ENCODE measurements at regions not wholly inside any gene's neighbourhood (a gene's known extent, or its start where the extent isn't known, plus 50 kb on each side); places are given as distances from the start of the nearest gene placed in this dataset.
"Not testable (repeated sequence)": the region's sequence is repeated elsewhere in the genome, so short reads cannot be mapped to it uniquely, and the experiment has no call there.

- no peak for DNase-seq (ENCODE audit: low read depth)
Measured at GRCh38 chr14:56049536-56049935, 68.7 kb upstream of the PELI2 start.

DNA sequence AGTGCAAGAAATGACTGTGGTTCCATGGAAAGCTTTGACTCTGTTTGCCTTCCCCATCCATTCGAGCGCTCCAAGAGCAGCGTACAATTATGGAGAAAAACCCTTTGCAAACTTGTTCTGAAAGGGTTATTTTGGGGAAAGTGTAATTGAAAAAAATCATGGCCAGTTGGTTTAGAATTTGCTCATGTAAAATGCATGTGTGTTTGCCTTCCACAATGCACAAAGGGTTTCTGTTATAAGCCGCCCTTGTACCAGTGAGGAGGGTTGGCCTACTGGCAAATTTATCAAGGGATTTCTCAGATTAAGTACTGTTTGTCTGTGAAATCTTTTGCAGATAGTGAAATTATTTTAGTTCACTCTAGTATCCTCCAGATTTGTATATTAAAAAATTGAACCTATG lies 62.7 kb upstream of the PELI2 start:
- no peak for DNase-seq (ENCODE audit: low read depth)

- DNase-seq (ENCODE audit: low read depth): no peak
Measured at GRCh38 chr14:56056031-56056430, 62.2 kb upstream of the PELI2 start.

- DNase-seq (ENCODE audit: low read depth): no peak
Measured at GRCh38 chr14:56057071-56057741, 61.0 kb upstream of the PELI2 start.

DNA sequence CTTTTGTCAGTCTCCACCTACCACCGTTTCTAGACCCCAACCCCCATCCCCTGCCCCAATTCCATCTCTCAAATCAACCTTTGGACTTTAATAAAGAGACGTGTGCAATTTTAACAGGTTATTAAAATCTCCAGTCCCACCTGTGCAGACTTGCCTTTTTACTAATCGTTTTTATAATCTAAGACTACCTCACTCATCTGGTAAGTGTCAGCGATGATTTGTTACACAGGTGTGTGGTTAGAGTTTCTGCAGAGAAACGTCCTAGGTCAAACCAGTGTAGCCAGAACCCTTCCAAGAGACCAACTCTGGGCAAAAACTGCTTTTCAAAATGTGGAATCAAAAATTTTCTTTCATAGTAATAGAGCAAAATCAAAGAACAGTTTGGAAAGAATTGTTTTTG lies 60.4 kb upstream of the PELI2 start:
- no peak for DNase-seq (ENCODE audit: low read depth)

DNA sequence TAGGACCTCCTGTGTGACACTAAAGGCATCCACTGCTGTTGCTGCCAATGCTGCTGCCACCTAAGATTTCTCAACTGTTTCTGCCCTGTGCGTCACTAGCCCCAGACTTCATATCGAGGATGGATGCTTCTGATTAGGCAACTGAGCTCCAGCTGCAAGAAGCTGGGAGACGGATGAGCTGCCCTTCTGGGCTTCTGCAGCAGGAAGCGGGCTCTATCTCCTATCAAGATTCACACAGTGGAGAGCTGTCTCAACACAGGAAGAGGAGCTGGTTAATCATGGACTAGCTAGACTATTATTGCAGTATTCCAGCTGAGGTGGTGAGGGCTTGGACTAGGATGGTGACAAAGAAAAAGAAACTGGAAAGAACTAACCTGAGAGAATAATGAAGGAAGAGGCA lies 59.2 kb upstream of the PELI2 start:
- DNase-seq (ENCODE audit: low read depth): no peak

DNA sequence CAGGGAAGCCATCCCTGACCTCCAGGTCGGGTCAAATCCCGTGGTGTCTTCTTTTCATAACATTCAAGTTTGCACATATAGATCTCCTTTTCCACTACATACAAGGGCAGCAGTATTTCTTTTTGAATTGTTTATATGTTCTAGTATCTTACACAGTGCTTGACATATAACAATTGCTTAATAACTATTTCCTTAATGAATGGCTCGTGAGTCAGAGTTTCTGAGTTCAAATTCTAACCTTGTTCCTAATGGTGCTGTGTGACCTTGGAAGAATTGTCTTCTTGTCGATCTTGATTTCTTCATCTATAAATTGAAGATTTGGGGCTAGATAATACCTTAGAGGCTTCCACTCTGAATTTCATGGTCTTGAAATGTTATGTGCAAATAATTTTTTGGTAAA lies 57.2 kb upstream of the PELI2 start:
- DNase-seq (ENCODE audit: low read depth): no peak

DNA sequence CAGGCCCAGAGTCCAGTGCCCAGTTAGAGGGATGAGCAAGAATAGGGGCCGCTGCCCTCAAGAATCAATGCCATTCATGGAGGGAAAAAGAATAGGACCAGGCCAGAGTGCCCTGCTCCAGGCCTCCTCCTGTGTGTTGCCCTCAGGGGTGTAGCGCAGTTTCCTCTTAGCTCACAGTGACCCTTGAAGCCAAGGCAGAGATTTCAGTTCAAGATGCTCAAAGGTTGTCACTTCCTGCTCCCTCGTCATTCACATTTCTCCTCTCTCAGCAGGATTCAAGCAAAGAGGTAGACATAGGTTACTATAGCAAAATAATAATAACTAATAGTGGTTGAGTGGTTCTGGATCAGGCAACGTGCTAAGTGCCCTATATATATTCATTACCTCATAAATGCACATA lies 55.1 kb upstream of the PELI2 start:
- no peak for DNase-seq (ENCODE audit: low read depth)

GRCh38 chr14:56064513-56064912 lies 53.7 kb upstream of the PELI2 start:
- no peak for DNase-seq (ENCODE audit: low read depth)

GRCh38 chr14:56065199-56065598 lies 53.0 kb upstream of the PELI2 start:
- not testable (repeated sequence) for DNase-seq (ENCODE audit: low read depth)

DNA sequence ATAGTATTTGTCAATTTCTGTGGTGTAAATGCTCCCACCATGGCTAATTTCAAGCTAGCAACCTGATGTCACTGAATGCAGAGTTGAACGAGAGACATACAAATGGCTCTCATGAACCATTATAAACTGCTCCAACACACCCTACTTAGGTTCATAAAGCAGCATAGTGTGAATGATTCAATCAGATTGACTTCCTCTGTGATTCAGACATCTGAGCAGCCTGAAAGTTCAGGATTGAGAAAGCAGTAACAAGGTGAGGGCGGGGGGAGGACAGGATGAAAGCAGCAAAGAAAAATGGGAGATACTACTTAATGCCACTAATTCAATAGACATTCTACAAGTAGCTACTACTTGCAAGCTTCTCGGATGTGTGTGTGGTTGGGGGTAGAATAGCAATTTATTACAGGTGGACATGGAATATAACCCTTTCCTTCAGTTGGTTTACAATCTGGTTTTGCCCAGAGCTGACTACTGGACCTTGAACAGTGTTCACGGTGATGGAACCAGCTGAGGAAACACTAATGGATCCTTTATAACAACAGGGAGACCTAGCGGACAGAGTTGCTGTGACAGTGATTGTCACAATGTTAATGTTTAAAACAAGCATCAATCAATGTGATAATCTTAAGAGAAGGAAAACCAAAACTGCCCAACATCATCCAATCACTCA lies 52.5 kb upstream of the PELI2 start:
- DNase-seq (ENCODE audit: low read depth): no peak
